ENCODE measurements at regions not wholly inside any gene's neighbourhood (a gene's known extent, or its start where the extent isn't known, plus 50 kb on each side); places are given as distances from the start of the nearest gene placed in this dataset.

DNA sequence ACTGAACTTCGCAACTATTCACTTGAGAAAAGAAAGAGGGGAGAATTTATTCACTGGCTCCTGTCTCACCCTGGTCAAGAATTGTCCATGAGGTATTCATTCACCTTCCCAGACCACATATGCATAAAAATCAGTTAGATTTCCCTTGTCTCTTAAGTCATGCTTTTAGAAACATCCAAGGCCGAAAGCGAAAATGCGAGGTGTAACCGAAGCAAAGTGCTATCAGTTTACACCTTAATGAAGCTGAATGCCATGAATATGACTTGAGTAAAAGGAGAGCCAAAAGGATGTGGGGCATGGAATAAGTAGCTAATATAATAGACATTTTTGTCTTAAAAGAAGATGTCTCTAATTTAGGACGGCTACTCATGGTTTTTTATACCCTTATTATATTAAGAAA lies 965.6 kb upstream of the CHORDC1 start:
- no peak for DNase-seq

DNA sequence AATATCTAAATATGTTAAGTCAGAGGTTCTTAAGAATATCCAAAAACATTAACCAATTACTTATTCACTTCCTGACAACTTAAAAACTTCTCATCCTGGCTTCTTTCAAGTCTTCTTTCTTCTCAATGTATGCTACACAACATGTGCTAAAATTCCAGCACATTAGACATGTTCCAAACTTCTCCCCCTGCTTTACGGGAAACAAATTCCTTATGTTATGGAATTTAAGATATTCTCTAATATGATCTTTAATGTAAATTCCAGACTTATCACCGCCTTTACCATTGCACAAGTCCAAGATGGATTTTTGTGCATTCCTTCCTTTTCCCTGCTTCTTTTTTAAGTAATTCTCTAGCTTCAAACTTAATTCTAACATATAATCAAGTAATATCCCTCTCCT lies 964.5 kb upstream of the CHORDC1 start:
- no peak for DNase-seq

DNA sequence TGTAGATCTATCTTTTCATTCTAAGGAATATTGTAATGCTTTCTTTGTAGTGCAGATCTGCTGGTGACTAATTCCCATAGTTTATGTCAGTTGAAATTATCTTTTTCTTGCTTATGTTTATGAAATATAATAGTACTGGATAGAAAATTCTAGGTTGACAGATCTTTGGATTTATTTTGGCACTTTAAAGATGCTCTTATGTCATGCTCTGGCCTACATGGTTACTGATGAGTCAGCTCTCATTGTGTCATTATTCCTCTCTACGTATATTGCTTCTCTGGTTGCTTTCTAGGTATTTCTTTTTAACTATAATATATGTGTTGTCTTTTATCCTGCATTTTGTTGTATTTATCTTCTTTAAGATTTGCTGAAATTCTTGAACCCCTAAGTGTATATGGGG lies 955.5 kb upstream of the CHORDC1 start:
- DNase-seq: no peak

DNA sequence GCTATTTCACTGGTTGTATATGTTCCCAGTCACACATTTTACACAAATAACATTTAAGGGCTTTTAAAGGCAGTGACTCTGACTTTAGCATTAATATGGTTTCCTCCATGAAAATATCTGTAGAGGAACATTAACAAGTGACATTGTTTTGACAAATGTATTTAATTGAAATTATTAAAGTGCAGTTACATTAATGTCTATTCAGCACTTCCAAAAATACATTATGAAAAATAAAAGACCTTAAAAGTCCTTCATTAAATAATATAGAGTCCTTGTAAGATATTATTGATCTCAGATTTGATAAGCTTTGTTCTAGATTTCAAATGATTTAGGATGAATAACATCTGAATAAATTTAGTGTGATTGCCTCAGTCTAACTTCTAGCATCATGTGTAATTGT lies 951.9 kb upstream of the CHORDC1 start:
- no peak for DNase-seq

DNA sequence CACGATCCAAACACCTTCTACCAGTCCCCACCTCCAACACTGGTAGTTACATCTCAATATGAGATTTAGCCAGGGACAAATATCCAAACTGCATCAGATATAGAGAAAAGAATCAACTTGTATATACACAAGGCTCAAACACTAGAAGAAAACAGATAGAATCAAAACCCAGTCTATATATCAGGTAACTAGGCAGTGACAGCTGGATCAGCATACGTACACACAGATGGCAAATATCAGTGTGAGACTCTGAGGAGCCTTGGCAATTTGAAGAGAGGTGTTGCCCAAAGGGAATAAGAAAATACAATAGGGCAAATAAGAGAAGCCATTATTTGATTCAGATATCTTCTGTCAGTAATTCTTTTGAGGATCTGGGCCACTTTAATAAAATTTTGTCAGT lies 951.3 kb upstream of the CHORDC1 start:
- DNase-seq: no peak

DNA sequence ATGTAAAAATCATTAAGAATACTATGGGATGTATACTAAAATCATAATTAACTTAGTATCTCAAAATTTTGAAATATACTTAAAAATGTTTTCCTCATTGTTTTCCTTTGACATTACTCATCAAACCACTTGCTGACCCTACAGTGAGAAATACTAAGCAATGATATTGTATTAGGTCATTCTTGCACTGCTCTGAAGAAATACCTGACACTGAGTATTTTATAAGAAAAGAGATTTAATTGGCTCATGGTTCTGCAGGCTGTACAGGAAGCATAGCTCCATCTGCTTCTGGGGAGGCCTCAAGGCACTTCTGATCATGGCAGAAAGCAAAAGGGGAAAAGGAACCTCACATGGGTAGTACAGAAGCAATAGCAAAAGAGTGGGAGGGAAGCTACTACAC lies 950.9 kb upstream of the CHORDC1 start:
- no peak for DNase-seq

DNA sequence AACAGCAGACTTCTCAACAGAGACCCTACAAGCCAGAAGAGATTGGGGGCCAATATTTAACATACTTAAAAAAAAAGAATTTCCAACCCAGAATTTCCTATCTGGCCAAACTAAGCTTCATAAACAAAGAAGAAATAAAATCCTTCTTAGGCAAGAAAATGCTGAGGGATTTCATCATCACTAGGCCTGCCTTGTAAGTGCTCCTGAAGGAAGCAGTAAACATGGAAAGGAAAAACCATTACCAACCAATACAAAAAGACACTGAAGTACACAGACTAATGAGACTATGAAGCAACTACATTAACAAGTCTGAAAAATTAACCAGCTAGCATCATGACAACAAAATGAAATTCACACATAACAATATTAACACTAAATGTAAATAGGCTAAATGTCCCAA lies 947.9 kb upstream of the CHORDC1 start:
- no peak for DNase-seq

DNA sequence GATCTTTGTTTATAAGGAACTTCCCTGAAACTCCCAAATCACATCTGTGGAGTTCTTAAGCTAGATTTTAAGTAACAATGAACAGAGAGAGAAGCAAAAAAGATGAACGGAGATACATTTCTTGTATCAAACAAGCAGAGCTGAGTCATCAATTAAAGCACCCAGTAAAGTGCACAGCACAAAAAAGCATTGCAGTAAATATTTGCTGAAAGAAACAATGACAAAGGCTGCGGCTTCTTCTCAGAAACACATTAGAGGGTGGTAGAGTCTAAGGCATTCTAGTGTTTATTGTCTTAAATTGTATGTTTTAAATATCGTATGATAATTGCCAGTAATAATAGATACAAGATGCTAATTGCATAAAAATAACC lies 941.6 kb upstream of the CHORDC1 start:
- no peak for DNase-seq

DNA sequence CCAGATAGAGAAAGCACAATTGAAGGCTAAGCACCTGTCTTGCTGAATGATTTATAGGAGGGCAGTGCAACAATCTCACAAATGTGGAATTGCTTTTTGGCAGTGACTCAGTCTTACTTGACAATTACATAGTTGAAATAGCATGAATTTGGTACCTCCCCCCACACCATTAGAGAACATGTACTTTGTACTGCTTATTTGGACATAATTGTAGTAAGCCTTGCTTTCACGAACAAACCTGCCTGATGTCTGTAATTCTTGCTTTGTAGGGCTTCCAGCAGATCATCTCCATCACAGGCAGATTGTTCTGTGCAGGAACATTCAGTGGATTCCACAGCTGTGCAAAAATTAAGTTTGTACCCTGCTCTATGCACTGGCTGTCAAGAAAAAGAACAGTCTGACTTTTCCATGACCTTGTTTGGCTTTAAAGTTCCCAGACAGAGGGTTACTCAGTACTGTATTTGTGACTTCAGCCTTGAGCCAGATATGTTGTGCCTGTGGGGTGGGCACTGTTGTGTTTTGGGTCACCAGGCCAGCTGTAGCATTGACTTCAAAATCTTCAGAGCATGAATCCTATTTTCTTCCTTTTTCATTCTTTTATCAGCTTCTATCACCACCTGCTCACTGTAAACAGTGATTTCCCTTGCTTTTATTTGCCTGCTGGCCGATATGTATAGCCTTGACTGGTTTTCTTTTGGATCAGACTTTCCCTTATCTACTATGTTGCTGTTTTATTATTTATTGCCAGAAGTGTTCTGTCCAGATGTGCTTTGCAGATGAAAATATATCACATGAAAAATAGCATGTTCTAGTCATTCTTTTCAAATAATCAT lies 941.0 kb upstream of the CHORDC1 start:
- peak; percentile 9 for DNase-seq

DNA sequence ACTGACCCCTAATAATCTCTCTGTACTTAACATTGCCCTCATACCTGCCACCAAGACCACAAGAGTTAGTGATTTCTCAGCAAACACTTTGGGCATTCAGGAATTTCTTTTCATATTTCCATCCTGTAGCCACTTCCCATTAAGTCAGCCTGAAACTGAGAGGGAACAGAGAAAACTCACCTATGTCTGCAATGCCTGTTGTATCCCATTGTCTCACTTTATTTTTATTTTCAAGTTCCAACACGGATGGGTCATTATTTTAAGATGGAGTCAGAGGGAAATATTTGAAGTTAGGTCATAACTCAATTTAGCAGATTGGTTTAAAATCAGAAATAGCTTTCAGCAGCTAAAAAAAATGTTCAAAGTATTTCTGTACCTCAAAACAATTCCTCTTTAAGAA lies 937.8 kb upstream of the CHORDC1 start:
- no peak for DNase-seq

DNA sequence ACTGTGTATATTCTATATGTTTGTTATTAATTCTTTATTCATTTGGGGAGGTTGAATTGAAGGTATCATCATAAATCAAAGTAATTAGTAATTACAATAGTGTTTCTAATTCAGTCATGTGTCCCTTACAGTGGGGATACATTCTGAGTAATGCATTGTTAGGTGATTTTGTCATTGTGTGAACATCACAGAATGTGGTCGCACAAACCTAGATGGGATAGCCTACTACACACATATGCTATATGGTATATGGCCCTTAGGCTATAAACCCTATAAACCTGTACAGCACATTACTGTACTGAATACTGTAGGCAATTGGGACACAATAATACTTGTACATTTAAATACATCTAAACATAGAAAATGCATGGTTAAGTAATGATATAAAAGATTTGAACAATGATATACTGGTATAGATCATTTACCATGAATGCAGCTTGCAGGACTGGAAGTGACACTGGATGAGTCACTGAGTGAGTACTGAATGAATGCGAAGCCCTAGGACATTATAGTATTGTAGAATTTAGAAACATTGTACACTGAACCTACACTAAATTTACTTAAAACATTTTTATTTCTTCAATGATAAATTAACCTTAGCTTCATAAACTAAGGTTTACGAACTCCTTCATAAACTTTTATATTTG lies 936.2 kb upstream of the CHORDC1 start:
- DNase-seq: no peak

DNA sequence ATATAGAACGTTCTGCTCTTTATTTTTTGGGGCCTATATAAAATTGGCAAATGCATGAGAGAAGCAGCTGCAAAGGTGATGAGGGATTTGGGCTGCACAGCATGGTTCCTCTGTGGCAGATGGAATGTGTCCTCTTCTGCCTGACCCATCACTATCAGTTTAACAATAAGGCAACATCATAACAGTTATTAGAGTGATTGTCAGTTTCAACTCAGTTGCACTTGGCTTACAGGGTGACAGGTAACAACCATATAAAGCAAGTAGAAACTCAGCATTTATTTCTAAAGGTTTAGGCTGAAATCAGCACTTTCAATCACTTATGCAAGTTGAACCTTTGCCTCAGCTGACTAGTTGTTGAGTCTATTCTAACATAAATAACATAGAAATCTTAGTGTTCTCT lies 935.4 kb upstream of the CHORDC1 start:
- no peak for DNase-seq

DNA sequence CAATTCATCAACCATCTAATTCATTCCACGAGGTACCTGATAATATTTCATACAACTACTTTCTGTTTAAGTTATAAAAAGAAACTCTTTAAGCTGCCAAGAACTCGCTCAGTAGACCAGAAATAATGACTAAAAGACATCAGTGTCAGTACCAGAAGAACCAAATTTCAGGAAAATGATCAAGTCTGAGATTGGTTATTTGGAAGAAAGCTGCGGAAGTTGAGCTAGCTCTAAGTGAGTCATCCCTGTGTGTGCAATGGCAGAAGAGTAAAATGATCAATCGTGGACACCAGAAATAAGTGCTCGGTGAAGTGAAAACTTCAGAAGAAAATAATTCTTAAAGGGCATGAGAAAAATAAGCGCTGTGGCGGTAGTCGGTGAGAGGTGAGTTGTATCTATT lies 933.2 kb upstream of the CHORDC1 start:
- no peak for DNase-seq

DNA sequence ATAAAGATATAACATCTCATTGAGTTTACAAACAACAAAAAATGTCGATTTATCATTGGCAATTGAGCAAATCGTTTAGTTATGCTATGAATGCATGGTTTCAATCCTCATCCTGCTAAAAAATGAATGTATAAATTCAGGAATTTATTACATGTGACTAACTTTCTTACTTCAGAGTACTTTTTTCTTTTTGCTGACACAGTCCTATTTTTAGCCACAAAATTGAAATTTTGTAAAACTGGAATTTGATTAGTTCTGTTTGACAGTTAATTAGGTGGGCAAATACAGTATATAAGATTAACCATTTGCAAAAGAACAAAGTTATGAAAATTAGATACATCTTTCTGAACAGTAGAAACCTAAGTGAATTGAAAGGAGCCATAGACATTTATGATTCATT lies 925.0 kb upstream of the CHORDC1 start:
- DNase-seq: no peak

DNA sequence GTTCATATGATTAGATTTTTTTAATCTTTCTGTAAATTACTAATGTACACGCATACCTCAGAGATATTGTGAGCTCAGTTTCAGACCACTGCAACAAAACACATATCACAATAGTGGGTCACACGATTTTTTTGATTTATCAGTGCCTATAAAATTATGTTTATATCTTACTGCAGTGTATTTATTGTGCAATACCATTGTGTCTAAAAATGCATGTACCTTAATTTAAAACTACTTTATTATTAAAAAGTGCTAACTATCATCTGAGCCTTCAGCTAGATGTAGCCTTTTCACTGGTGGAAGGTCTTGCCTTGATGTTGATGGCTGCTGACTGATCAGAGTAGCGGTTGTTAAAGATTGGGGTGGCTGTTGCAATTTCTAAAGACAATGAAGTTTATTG lies 918.8 kb upstream of the CHORDC1 start:
- DNase-seq: no peak

DNA sequence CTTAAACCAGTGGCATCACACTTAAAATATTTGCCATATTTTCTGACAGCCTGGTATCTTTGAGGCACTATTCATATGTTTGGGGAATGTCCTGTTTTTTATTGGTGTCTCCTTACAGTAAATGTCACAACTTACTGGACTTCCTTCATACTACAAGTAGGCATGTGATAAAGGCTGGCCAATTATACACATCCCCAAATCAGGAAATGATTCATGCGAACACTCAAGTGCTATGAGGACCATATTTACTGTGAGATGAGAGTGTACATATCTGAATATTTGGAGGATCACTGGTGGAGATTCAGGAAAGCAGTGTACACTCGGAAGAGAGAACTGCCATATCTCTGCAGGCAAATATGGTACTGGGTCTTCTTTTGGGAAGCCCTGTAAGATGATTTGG lies 913.8 kb upstream of the CHORDC1 start:
- no peak for DNase-seq

DNA sequence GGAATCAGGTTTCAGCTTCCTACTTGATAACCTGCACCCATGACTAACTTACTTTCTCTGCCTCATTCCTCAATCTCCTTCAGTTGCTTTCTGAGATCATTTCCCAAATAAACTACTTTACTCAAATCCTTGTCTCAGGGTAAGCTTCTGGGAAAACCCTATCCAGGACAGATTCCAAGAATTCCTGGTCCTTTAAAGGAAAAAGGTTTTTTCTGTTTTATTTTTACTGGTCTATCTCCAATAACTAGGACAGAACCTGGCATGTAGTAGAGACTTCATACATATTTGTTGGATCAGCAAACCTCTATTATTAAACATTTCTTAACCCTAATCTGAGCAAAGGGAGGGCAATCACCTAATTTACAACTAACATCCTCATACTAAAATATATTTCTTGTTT lies 910.5 kb upstream of the CHORDC1 start:
- no peak for DNase-seq

DNA sequence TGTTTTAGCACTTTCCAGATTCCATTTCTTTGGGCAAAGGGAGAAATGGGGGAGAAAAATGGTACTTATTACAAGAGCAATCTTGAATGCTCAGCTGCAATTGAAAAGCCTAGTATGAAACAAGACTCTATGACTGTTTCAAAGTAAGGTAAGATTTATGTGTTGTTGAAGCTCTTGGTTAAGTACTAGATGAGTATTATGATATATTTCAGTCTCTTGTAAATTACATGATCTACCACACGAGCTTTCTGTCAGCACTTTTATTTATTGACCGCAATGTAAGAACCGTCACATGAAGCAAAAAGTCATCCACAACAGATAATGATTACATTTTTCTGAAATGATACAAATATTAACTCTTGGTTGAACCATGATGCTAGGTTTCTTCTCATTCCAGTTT lies 906.7 kb upstream of the CHORDC1 start:
- no peak for DNase-seq

DNA sequence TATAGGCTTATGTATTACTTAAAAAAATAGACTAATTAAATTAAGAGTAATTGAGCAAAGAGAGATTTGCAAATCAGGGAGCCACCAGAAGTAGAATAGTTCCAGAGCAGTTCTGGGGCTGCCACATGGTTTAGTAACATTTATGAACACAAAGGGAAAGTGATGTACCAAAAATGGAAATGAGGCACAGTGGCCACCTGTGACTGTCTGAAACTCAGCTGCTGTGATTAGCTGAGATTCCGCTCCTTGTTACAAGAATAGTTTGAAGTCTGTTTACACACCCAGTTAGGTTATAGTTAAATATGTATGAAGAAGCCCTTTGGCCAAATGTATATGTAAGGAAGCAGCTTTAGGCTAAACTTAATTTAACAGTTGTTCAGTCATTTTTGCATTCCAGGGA lies 901.5 kb upstream of the CHORDC1 start:
- no peak for DNase-seq

DNA sequence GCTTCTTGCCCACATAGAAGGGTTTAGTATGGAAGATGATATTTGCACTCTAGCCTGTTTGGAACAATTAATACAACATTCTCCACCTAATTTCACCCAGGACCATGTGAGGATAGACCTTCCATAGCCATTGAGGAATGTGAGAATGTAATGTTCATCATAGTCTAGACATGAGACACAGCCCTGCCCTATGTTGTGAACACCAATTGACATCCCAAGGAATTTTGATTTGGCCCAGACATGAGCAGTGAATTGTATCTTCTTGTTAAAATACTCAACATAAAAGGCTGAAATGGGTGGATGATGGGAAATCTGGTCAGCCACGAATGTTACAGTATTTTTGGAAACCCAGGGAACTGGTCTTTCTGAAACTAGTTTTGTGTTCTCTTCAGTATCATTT lies 892.3 kb upstream of the CHORDC1 start:
- no peak for DNase-seq

DNA sequence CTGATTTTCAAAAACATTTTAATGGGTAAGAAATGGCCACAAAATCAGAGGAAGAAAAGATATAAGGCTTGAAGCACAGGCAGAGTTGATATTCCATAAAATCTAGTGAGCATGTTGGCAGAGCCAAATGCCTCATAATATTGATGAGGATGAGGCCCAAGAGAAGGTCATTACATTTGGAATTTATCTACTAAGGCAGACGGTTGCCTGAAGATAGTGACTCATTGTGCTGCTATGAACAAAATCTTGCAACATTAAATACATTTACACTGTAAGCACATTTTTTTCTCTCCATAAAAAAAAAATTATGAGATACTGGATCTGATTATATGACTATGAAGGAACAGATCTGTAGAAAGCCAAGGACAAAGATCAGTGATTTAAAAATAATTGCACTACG lies 881.4 kb upstream of the CHORDC1 start:
- DNase-seq: no peak

DNA sequence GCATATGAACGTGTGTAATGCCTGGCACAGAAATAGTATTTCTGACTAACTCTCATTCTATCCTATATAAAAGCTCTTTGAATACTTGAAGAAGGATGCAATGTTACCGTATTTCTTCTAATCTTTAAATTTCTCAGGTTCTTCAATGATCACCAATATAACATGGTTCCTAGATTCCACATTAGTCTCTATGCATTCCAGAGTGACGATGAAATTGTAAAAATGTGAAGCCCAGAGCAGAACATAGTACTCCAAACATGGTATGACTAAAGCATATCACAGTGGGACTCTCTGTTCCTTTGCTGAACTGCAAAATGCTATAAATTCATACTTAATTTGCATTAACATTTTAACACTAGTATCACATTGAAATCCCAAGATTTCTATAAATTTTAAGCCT lies 877.6 kb upstream of the CHORDC1 start:
- DNase-seq: no peak

DNA sequence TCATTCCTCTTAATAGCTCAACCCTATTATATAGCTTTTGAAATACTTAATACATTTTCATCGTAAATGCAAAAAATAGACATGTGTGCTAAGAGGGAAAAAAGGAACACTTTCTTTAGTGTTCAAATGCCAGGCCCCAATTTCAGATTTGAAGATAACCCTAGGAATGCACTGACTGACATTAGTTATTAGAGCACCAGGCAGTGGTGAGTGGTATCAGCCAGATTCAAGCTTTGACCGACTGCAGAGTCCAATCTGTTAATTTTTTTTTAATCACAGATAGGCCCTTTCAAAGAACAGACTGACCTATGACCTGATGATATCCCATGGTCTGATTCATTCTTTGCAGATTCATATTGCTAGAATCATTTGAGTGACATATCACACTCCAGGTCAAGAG lies 874.2 kb upstream of the CHORDC1 start:
- no peak for DNase-seq

DNA sequence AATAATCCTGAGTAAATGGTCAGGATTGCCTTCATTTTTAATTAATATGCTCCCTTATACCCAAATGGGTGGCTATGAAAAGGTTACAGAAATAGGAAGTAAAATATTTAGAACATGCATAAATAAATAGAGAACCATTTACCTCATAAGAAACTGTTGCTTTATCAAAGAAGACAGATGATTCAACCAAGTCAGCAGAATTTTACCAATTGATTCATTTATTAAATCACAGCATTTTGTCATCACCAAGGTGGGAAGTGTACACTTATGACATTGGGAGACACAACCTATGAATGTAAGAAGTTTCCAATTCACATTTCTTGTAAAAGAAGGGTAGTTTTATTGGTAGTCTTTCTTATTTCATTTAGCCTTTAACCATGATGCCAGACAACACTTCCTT lies 870.3 kb upstream of the CHORDC1 start:
- no peak for DNase-seq

DNA sequence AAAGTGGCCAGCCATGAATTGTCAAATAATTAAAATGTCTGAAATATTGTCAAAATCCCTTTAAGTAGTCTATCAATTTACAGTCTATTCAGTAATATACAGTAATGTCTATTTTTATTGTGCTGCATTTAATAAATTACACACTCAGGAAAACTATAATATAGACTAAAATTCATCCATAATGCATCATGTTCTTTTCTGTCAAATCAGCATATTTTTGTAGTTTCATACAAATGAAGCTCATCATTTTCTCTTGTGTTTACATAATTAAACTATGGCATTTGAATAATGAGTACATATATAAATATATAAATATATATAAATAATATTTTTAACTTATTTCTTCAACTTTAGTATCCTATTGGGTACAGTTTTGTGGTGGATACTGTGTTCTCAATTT lies 868.7 kb upstream of the CHORDC1 start:
- DNase-seq: no peak
